T-helper 1 cell treated with Interleukin-12 subunit alpha and Interleukin-12 subunit beta and Interleukin-4 antibody, amounts not matched to agents 30 μg/mL and 1 μg/mL, for 36 hours (primary cell): ENCODE measurements at regions not wholly inside any gene's neighbourhood (a gene's known extent, or its start where the extent isn't known, plus 50 kb on each side); places are given as distances from the start of the nearest gene placed in this dataset.

Experiments used
- H3K27ac Mint-ChIP-seq: one replicate; pipeline ENCODE4 v1.8.0; 2021; ENCODE audit warnings: mild to moderate bottlenecking, mixed read lengths
- H3K27me3 Mint-ChIP-seq: one replicate; pipeline ENCODE4 v1.8.0; 2021; ENCODE audit warnings: low read depth, mixed read lengths
- H3K36me3 Mint-ChIP-seq: one replicate; pipeline ENCODE4 v1.8.0; 2021; ENCODE audit warnings: low read depth, mixed read lengths
- H3K4me1 Mint-ChIP-seq: one replicate; pipeline ENCODE4 v1.8.0; 2021; ENCODE audit warnings: low read depth, mixed read lengths
- H3K4me3 Mint-ChIP-seq: one replicate; pipeline ENCODE4 v1.8.0; 2021; ENCODE audit warnings: mild to moderate bottlenecking, moderate library complexity, mixed read lengths
- H3K9me3 Mint-ChIP-seq: one replicate; pipeline ENCODE4 v1.8.0; 2021; ENCODE audit warnings: mixed read lengths

DNA sequence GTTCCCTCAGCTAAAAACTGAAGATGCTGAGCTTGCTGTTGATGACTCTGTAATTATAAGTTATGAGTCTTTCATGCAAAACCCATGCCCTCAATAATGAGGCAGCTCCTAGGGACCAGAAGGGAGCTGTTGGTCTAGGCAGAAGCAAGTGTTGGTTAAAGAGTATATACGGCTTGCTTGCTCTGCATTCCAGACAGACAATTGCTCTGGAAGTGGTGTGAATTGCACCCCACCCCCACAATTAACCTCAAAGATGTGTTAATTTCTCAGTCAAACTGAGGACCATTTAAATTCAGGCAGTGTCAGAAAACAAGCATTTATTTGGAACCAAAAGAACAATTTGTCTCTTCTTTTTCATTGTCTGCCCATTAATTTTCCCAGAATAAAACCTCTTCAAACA lies 163.5 kb upstream of the EOMES start:
- no peak overlapping the region for H3K27ac Mint-ChIP-seq
- H3K4me1 Mint-ChIP-seq = peaks cover 18% of the 10 kb centered on the region
- H3K27me3 Mint-ChIP-seq = peaks cover 7% of the 10 kb centered on the region
- peaks cover 5% of the 10 kb centered on the region for H3K36me3 Mint-ChIP-seq
- no peak overlapping the region for H3K4me3 Mint-ChIP-seq
- H3K9me3 Mint-ChIP-seq = no peaks in the 10 kb centered on the region

DNA sequence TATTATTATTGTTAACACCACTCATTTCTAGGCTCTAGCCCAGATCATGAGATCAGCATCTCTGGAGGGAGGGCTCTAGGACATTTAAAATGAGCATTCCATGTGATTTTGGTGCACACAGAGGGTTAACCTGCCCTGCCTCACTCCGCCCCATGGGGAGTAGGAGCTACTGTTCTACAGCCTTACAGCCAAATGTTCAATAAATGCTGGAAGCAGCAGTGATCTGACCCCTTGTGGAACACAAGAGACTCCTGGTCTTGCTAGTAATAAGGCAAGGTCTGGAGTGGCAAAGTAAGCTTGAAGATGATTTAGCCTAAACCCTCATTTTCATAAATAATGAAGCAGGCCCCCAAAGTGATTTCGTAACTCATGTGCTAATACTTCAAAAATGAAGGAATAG lies 166.4 kb upstream of the EOMES start:
- H3K27ac Mint-ChIP-seq = no peak overlapping the region
- H3K27me3 Mint-ChIP-seq = peaks cover 11% of the 10 kb centered on the region
- peaks cover 10% of the 10 kb centered on the region for H3K36me3 Mint-ChIP-seq
- peaks cover 21% of the 10 kb centered on the region for H3K9me3 Mint-ChIP-seq
- no peak overlapping the region for H3K4me3 Mint-ChIP-seq
- peaks cover 4% of the 10 kb centered on the region for H3K4me1 Mint-ChIP-seq

DNA sequence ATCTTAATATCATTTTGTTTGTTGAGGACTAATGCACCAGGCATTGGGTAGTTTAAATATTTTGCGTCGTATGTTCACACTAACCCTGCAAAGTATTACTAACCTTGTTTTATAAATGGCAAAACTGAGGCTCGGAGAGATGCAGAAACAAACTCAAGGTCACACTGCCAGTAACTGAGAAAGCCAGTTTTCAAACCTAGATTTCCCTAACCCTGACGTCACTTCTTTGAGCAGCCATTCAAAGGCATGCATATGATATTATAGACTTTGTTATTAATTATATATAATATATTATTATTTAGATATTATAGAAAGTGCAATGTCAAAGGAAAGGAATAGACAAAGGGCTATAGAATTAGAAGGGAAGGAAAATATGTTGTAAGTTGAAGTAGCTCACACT lies 167.6 kb upstream of the EOMES start:
- peaks cover 8% of the 10 kb centered on the region for H3K27me3 Mint-ChIP-seq
- H3K4me3 Mint-ChIP-seq = no peak overlapping the region
- peaks cover 10% of the 10 kb centered on the region for H3K36me3 Mint-ChIP-seq
- H3K9me3 Mint-ChIP-seq = peaks cover 29% of the 10 kb centered on the region
- H3K27ac Mint-ChIP-seq = no peak overlapping the region
- H3K4me1 Mint-ChIP-seq = peaks cover 4% of the 10 kb centered on the region

DNA sequence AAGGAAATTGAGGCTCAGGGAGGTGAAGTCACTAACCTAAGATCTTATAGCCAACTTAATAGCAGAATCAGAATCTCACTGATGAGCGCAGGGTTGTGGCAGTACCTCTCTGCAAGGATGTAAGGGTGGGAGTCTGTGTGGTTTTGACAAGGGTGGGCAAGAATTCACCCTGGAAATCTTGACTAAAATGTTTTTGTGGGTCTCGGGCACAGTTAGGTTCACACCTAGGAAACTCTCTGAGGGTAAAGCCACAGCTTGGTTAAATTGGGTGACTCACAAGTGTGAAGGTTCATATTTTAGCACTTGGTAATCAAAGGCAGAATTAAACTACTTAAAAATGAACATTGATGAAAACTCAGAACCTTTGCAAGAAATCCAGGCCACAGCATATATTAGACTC lies 178.2 kb upstream of the EOMES start:
- peak overlapping the region; percentile 24 for H3K27ac Mint-ChIP-seq
- H3K4me1 Mint-ChIP-seq = peaks cover 29% of the 10 kb centered on the region
- no peaks in the 10 kb centered on the region for H3K27me3 Mint-ChIP-seq
- H3K9me3 Mint-ChIP-seq = peaks cover 15% of the 10 kb centered on the region
- peak overlapping the region; percentile 8 for H3K4me3 Mint-ChIP-seq
- peaks cover 11% of the 10 kb centered on the region for H3K36me3 Mint-ChIP-seq

DNA sequence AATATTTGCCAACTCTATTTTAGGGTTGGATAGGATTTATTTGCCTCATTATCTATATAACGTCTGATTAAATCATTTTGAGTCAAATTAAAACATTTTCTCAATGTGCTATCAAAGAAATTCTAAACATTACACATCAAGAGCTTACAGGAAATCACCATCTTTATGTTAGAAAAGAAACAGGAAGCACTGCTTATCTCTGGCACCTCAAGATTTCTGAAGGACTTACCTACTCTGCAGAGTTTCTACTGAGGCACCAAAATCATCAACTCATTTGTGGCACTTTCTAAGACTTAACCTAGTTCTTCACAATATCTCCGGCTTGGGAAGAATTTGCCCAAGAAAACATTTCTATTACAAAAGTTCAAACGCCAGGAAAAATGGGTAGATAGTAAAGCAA lies 181.3 kb upstream of the EOMES start:
- H3K4me1 Mint-ChIP-seq = peaks cover 30% of the 10 kb centered on the region
- H3K27ac Mint-ChIP-seq = peak overlapping the region; percentile 84

DNA sequence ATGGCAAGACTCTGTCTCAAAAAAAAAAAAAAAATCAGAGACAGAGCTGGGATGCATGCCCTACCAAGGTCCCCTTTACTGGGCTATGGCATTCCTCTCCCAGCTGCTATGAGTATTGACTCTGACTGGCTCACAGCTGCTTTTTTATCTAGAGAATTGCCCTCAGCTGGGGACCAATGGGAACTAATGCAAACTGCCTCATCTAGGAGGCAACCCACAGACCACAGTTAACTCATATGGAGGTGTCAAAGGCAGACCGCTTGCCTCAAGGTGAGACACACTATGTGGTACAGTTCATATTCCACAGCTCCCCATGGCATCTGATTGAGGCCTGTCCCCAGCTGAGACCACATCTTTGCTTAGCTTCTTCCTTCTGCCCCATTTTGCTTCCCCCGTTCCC lies 183.5 kb upstream of the EOMES start:
- Mint-ChIP-seq H3K4me3 (no peak overlapping the region), H3K4me1 (peaks cover 24% of the 10 kb centered on the region), H3K9me3 (peaks cover 10% of the 10 kb centered on the region), H3K27ac (no peak overlapping the region), H3K27me3 (no peaks in the 10 kb centered on the region), H3K36me3 (peaks cover 8% of the 10 kb centered on the region)

More for the DNA sequence above, 181.3 kb upstream of the EOMES start:
- Mint-ChIP-seq H3K36me3 (peaks cover 10% of the 10 kb centered on the region), H3K27me3 (no peaks in the 10 kb centered on the region), H3K9me3 (peaks cover 10% of the 10 kb centered on the region), H3K4me3 (no peak overlapping the region)

DNA sequence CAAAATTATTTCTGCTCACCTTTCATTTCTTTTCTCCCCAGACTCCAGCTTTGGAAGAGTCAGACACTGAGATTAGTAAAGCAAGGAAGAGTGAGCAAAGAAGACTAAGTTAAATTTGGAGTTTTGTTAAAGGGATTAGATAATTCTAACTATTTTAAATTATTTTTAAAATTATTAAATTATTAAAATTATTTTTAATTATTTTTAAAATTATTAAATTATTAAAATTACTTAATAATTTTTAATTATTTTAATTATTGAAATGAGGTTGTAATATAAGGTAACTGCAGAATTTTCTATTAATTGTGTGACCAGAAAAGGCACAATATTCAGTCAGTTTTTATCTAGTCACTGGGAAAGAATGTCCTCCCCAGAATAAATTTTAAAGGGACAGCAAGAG lies 185.0 kb upstream of the EOMES start:
- Mint-ChIP-seq H3K27ac (no peak overlapping the region), H3K9me3 (peaks cover 10% of the 10 kb centered on the region)

DNA sequence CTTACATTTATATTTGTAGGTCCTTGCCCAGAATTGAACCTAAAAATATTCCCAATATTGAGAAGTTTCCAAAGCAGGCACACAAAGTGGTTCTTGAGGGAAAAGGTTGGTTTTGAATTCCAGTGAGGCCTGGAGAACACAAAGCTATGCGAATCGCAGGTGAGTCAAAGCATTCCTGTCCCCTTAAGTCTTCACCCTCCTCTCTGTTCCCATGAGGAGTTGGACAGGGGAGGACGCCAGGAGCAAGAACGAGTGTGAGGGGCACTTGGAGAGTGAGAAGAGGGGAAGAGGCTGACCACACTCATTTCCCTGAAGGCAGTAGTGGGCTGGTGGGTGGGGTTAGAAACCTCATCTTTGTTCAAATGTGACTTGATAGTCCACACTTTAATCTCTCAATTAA lies 185.8 kb upstream of the EOMES start:
- peaks cover 16% of the 10 kb centered on the region for H3K4me1 Mint-ChIP-seq
- H3K36me3 Mint-ChIP-seq = peaks cover 5% of the 10 kb centered on the region
- no peak overlapping the region for H3K4me3 Mint-ChIP-seq
- H3K27ac Mint-ChIP-seq = no peak overlapping the region
- H3K9me3 Mint-ChIP-seq = peaks cover 8% of the 10 kb centered on the region
- H3K27me3 Mint-ChIP-seq = no peaks in the 10 kb centered on the region

More for the DNA sequence above, 185.0 kb upstream of the EOMES start:
- Mint-ChIP-seq H3K36me3 (peaks cover 8% of the 10 kb centered on the region), H3K27me3 (no peaks in the 10 kb centered on the region), H3K4me1 (peaks cover 19% of the 10 kb centered on the region), H3K4me3 (no peak overlapping the region)

DNA sequence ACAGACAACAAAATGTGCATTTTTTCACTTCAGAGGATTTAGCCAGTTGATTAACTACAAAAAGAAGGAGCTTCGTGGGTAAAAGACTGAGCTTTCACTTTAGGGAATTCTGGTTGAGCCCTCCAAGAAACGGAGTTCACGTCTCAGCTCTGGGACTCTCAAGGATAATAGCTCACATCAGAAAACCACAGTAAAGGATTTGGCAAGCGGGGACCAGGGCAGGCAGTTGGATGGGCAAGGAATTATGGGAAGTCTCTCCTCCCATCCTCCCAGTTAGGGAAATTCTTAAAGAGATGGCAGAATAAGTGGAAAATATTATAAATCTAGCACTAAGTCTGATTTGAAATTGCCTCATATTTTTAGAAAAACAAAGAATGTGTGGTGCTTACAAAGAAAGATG lies 188.3 kb upstream of the EOMES start:
- Mint-ChIP-seq H3K9me3 (no peaks in the 10 kb centered on the region), H3K27ac (no peak overlapping the region), H3K27me3 (no peaks in the 10 kb centered on the region), H3K4me1 (peaks cover 3% of the 10 kb centered on the region), H3K4me3 (no peak overlapping the region), H3K36me3 (no peaks in the 10 kb centered on the region)

DNA sequence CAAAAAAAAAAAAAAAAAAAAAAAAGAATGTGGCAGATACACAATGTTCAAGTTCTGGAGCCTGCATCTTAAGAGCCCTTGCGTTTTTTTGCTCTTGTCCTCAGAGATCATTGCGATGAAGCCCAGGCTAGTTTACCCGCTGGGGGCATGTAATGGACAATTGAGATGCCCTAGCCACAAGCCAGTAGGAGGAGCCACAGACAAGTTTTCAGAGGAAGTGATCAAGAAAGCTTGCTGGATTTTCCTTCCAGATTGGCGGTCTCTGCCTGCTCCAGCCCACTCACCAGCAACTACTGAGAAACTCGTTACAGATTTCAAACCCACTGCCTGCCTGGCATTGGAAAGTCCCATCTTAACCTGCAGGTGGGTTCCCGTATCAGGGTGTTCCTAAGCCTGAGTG lies 192.1 kb upstream of the EOMES start:
- peaks cover 3% of the 10 kb centered on the region for H3K4me1 Mint-ChIP-seq
- H3K27ac Mint-ChIP-seq = no peak overlapping the region
- H3K36me3 Mint-ChIP-seq = no peaks in the 10 kb centered on the region
- no peaks in the 10 kb centered on the region for H3K27me3 Mint-ChIP-seq
- no peaks in the 10 kb centered on the region for H3K9me3 Mint-ChIP-seq
- H3K4me3 Mint-ChIP-seq = no peak overlapping the region

DNA sequence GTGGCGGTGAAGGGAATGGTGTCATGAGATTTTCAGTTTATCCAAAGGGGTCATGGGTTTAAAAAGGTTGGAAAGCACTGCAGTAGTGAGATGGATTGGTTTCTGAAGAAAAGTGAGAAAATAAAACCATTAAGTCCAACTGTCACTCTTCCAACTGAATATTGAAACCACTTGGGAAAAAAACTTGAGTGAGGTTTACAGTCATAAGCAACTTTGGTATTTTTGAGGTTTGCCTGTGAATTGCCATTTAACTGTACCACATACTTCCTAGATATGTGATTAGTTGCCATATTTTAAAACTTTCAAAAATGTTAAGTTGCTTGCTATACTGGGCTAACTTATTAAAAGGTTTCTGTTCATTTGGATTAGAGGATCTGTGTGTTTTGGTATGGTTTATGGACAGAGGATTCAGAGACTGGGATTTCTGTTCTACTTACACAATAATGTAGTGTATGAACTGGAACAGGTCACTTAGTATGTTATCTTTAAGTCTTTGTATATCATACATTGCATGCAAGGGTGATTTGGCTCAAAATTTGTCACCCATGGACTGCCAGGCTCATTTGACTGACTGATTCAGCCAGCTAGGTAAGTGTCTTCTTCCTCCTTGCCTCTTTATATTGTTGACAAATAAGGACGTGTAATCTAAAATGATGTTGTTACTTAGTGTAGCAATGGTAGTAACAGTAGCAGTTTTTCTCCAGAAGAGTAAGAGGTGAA lies 201.4 kb upstream of the EOMES start:
- Mint-ChIP-seq H3K36me3 (peaks cover 13% of the 10 kb centered on the region), H3K27me3 (no peaks in the 10 kb centered on the region), H3K27ac (peak overlapping the region; percentile 72), H3K4me1 (peaks cover 27% of the 10 kb centered on the region), H3K4me3 (peak overlapping the region; percentile 60), H3K9me3 (peaks cover 14% of the 10 kb centered on the region)

DNA sequence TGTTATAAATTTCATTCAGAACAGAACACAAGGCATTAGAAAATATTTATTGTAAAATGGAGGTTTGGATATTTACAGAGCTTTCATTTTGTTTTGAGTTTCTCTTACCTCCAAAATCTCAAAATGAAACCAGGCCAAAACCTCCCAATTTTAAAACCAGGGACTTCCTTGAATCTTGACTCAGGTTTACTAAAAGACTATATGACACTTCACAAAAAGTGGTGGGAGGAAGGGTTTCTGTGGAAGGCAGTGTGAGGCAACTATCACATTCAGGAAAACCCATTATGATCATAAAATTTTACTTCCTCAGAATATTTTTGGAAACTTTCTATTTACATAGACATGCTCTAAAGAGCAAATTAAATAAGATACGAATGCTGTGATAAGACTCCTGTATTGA lies 205.8 kb upstream of the EOMES start:
- Mint-ChIP-seq H3K36me3 (peaks cover 13% of the 10 kb centered on the region), H3K27me3 (no peaks in the 10 kb centered on the region), H3K4me1 (peaks cover 29% of the 10 kb centered on the region), H3K9me3 (peaks cover 16% of the 10 kb centered on the region), H3K4me3 (peak overlapping the region; percentile 30), H3K27ac (peak overlapping the region; percentile 58)

DNA sequence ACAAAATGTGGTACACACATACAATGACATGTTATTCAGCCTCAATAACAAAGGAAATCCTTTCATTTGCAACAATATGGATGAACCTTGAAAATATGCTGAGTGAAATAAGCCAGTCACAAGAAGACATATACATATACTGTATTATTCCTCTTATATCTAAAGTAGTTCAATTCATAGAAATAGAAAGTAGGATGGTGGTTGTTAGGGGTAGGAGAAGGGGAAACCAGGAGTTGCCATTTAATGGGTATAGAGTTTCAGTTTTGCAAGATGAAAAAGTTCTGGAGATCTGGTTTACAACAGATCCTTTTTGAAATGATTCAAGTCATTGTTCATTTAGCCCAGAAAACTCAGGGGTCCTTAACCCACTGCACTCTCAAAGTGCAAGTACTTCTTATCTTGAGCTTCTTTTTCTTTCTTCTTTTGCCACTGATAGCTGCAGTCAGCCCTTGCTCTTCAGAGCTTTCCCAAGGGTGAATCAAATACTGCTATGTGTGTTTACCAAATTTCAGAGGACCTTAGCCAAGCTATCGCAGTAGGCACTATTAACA lies 208.0 kb upstream of the EOMES start:
- no peak overlapping the region for H3K4me3 Mint-ChIP-seq
- H3K27me3 Mint-ChIP-seq = no peaks in the 10 kb centered on the region
- peaks cover 15% of the 10 kb centered on the region for H3K9me3 Mint-ChIP-seq
- H3K27ac Mint-ChIP-seq = no peak overlapping the region
- H3K36me3 Mint-ChIP-seq = peaks cover 11% of the 10 kb centered on the region
- peaks cover 18% of the 10 kb centered on the region for H3K4me1 Mint-ChIP-seq

DNA sequence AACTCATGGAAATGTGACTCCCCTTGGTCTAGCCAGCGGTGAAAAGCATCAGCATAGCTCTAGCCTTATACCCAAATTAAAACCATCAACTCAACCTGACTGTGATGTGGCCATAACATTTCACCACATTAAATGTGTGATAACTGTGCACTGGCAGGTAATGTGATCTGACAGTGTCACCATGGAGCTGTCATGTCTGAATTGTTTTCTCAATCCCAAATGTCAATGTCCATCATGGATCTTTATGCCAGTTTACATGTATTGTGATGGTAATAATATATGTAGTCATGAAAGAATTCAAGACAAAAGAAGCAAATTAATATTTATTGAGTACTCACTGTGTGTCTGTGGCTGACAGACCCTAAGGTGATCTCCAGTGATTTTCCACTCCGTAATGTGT lies 213.4 kb upstream of the EOMES start:
- Mint-ChIP-seq H3K4me1 (peaks cover 5% of the 10 kb centered on the region), H3K36me3 (no peaks in the 10 kb centered on the region), H3K9me3 (peaks cover 9% of the 10 kb centered on the region), H3K27me3 (no peaks in the 10 kb centered on the region), H3K4me3 (no peak overlapping the region), H3K27ac (no peak overlapping the region)

DNA sequence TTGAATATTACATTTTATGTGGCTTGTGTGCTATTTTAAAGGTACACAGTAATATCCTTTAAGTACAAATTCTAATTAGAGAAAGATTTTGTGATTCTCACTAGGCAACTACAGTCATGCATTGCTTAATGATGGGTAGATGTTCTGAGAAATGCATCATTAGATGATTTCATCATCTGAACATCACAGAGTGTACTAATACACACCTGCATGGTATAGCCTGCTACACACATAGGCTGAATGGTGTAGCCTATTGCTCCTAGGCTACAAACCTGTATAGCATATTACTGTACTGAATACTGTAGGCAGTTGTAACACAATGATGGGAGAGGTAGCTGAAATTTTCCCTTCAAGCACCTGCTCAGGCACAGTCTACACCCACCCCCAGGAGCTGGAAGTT lies 217.4 kb upstream of the EOMES start:
- no peaks in the 10 kb centered on the region for H3K27me3 Mint-ChIP-seq
- no peak overlapping the region for H3K27ac Mint-ChIP-seq

More for the DNA sequence above, 217.4 kb upstream of the EOMES start:
- no peak overlapping the region for H3K4me3 Mint-ChIP-seq
- peaks cover 2% of the 10 kb centered on the region for H3K36me3 Mint-ChIP-seq
- H3K4me1 Mint-ChIP-seq = peaks cover 5% of the 10 kb centered on the region
- no peaks in the 10 kb centered on the region for H3K9me3 Mint-ChIP-seq
